CD14-positive monocyte (primary cell): ENCODE measurements at regions not wholly inside any gene's neighbourhood (a gene's known extent, or its start where the extent isn't known, plus 50 kb on each side); places are given as distances from the start of the nearest gene placed in this dataset.

Source experiments
- DNase-seq, 3 donors: peaks; one replicate each; pipeline ENCODE4 v3.0.0-alpha.2; 2011 to 2022
- H2AFZ ChIP-seq: 2 replicates; pipeline ENCODE4 v1.6.0; 2012; ENCODE audit warnings: mild to moderate bottlenecking, low read depth, low read length, inconsistent platforms; ENCODE audit not compliant: insufficient read depth, poor library complexity, severe bottlenecking
- H3K27ac ChIP-seq, 2 donors: 1 replicate in 1 of 2; 2 replicates in 1 of 2; pipeline ENCODE4 v1.5.1; 2012 to 2013; ENCODE audit warnings: low read length in 2 of 2, control low read depth in 1 of 2, inconsistent platforms in 1 of 2, low read depth in 1 of 2, mild to moderate bottlenecking in 1 of 2
- H3K27me3 ChIP-seq, 2 donors: one replicate each; pipeline versions ENCODE4 v1.6.0 to v1.6.1; 2011 to 2013; ENCODE audit warnings: low read length in 2 of 2; ENCODE audit not compliant: control insufficient read depth in 2 of 2, insufficient read depth in 2 of 2
- H3K36me3 ChIP-seq, 2 donors: replicated peaks in 1 of 2; 1 replicate in 1 of 2; 2 replicates in 1 of 2; pipeline versions ENCODE4 v1.5.1 to v1.6.1; 2012 to 2013; ENCODE audit warnings: low read length in 2 of 2, control low read depth in 1 of 2, inconsistent platforms in 1 of 2, mild to moderate bottlenecking in 1 of 2; ENCODE audit not compliant: insufficient read depth in 2 of 2, control insufficient read depth in 1 of 2
- H3K4me1 ChIP-seq, 2 donors: 1 replicate in 1 of 2; 2 replicates in 1 of 2; pipeline versions ENCODE4 v1.5.1 to v1.6.1; 2012 to 2013; ENCODE audit warnings: low read length in 2 of 2, control low read depth in 1 of 2, inconsistent platforms in 1 of 2, mild to moderate bottlenecking in 1 of 2, moderate library complexity in 1 of 2; ENCODE audit not compliant: insufficient read depth in 2 of 2, control insufficient read depth in 1 of 2
- H3K4me2 ChIP-seq: replicated peaks from 2 replicates; pipeline ENCODE3; 2012; ENCODE audit warnings: low read length, moderate library complexity, mild to moderate bottlenecking; ENCODE audit not compliant: poor library complexity, severe bottlenecking; ENCODE audit errors: extremely low read depth
- H3K4me3 ChIP-seq, 3 experiments: fragments of 200-600 bp in 1 of 3; sonication (generic) in 1 of 3; replicated peaks in 1 of 3; 1 replicate in 2 of 3; 2 replicates in 1 of 3; pipeline ENCODE4 v1.5.1; 2011 to 2013; ENCODE audit warnings: low read length in 3 of 3, mild to moderate bottlenecking in 3 of 3, control low read depth in 2 of 3, low read depth in 2 of 3, inconsistent platforms in 1 of 3, moderate library complexity in 1 of 3
- H3K79me2 ChIP-seq: 2 replicates; pipeline ENCODE4 v1.6.0; 2012; ENCODE audit warnings: mild to moderate bottlenecking, control low read depth, inconsistent platforms, low read length, moderate library complexity; ENCODE audit not compliant: insufficient read depth
- H3K9ac ChIP-seq: 2 replicates; pipeline ENCODE4 v1.6.0; 2017; ENCODE audit warnings: low read length, mild to moderate bottlenecking; ENCODE audit not compliant: insufficient read depth, poor library complexity, severe bottlenecking
- H3K9me3 ChIP-seq, 2 donors: replicated peaks in 1 of 2; 1 replicate in 1 of 2; 2 replicates in 1 of 2; pipeline versions ENCODE4 v1.5.1 to v1.6.1; 2012 to 2013; ENCODE audit warnings: low read length in 2 of 2, control low read depth in 1 of 2; ENCODE audit not compliant: control insufficient read depth in 1 of 2, insufficient read depth in 1 of 2
- H4K20me1 ChIP-seq: 2 replicates; pipeline ENCODE4 v1.6.0; 2012; ENCODE audit warnings: mild to moderate bottlenecking, low read length, control low read depth, moderate library complexity; ENCODE audit not compliant: insufficient read depth
- H3K27ac Mint-ChIP-seq, 7 donors: one replicate each; pipeline ENCODE4 v1.8.0; 2020; ENCODE audit warnings: mild to moderate bottlenecking in 7 of 7, mixed read lengths in 7 of 7, moderate library complexity in 6 of 7, inconsistent platforms in 2 of 7
- H3K27me3 Mint-ChIP-seq, 3 donors: one replicate each; pipeline ENCODE4 v1.8.0; 2021 to 2022; ENCODE audit warnings: low read depth in 3 of 3, mild to moderate bottlenecking in 3 of 3, mixed read lengths in 3 of 3, moderate library complexity in 3 of 3, inconsistent platforms in 1 of 3
- H3K36me3 Mint-ChIP-seq, 2 donors: one replicate each; pipeline ENCODE4 v1.8.0; 2020; ENCODE audit warnings: mixed read lengths in 2 of 2, inconsistent platforms in 1 of 2, mild to moderate bottlenecking in 1 of 2
- H3K4me1 Mint-ChIP-seq: one replicate; pipeline ENCODE4 v1.8.0; 2020; ENCODE audit warnings: mild to moderate bottlenecking, mixed read lengths
- H3K4me3 Mint-ChIP-seq, 2 donors: one replicate each; pipeline ENCODE4 v1.8.0; 2020; ENCODE audit warnings: mild to moderate bottlenecking in 2 of 2, mixed read lengths in 2 of 2, moderate library complexity in 1 of 2
- H3K9me3 Mint-ChIP-seq, 7 donors: one replicate each; pipeline ENCODE4 v1.8.0; 2020 to 2022; ENCODE audit warnings: mixed read lengths in 7 of 7, mild to moderate bottlenecking in 6 of 7, moderate library complexity in 6 of 7, inconsistent platforms in 2 of 7
- WGBS: methylation state at CpG from one replicate; pipeline ENCODE4 v1.1.5; 2013; ENCODE audit warnings: missing lambda C conversion rate; ENCODE audit not compliant: insufficient coverage; 5-methylcytosine and 5-hydroxymethylcytosine counted together
- intact Hi-C, 2 donors: fragments of 100-400 bp; cut with micrococcal nuclease; formaldehyde crosslinking; loops; one replicate each; pipeline versions ENCODE4 v1.15.0 to v1.15.1; 2023
- TF ChIP-seq, protein P1 (sequence below): fragments of 200-600 bp; IDR thresholded peaks from one replicate; pipeline ENCODE4 v1.8.0; 2022; ENCODE audit warnings: antibody characterized with exemption, mild to moderate bottlenecking

DNA sequence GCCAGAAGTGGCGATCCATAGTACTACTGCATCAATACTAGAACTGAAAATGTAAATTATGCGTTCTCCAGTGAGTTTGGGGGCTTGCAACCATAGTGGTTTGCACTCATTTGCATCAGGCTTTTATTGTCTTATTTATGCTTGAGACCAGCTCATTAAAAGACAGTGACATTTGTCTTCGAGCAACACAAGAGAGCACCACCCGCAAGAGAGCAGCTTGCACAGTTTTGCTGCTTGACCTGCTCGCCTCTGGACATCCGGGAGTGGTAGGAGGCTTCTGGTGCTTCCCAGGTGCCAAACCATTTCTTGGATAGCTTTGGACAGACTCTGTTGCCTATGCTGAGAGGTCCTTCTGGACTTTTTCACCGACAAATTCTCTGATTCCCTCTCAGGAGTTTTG, 294.6 kb downstream of the MEX3B start:
- Mint-ChIP-seq H3K27me3 (peaks cover 0 to 2% (median 0%) of the 10 kb centered on the region in 3 donors), H3K27ac (no peak overlapping the region)

GRCh38 chr15:81749716-81750375, 296.0 kb downstream of the MEX3B start:
- no peak overlapping the region for H3K4me3 Mint-ChIP-seq
- Histone ChIP-seq H3K79me2 (no peaks in the 10 kb centered on the region), H3K4me2 (no peak overlapping the region), H3K36me3 (no peaks in the 10 kb centered on the region), H3K9me3 (no peaks in the 10 kb centered on the region), H3K27ac (no peak overlapping the region), H2AFZ (no peak overlapping the region), H3K4me1 (no peaks in the 10 kb centered on the region), H3K27me3 (no peaks in the 10 kb centered on the region), H3K4me3 (no peak overlapping the region), H4K20me1 (no peaks in the 10 kb centered on the region), H3K9ac (no peak overlapping the region)
- peaks cover 0 to 2% (median 0%) of the 10 kb centered on the region in 3 donors for H3K27me3 Mint-ChIP-seq
- whole genome bisulfite sequencing: 78% methylated on average over 20 of the region's 26 CpGs
- intact Hi-C loops: no loop called here
- DNase-seq: no peak
- H3K4me1 Mint-ChIP-seq: peaks cover 10% of the 10 kb centered on the region
- peaks cover 0 to 4% (median 0%) of the 10 kb centered on the region in 7 donors for H3K9me3 Mint-ChIP-seq
- H3K27ac Mint-ChIP-seq: no peak overlapping the region
- no peaks in the 10 kb centered on the region for H3K36me3 Mint-ChIP-seq
- TF ChIP-seq, protein P1, sequence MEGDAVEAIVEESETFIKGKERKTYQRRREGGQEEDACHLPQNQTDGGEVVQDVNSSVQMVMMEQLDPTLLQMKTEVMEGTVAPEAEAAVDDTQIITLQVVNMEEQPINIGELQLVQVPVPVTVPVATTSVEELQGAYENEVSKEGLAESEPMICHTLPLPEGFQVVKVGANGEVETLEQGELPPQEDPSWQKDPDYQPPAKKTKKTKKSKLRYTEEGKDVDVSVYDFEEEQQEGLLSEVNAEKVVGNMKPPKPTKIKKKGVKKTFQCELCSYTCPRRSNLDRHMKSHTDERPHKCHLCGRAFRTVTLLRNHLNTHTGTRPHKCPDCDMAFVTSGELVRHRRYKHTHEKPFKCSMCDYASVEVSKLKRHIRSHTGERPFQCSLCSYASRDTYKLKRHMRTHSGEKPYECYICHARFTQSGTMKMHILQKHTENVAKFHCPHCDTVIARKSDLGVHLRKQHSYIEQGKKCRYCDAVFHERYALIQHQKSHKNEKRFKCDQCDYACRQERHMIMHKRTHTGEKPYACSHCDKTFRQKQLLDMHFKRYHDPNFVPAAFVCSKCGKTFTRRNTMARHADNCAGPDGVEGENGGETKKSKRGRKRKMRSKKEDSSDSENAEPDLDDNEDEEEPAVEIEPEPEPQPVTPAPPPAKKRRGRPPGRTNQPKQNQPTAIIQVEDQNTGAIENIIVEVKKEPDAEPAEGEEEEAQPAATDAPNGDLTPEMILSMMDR: no peak

More for the DNA sequence above, 294.6 kb downstream of the MEX3B start:
- intact Hi-C loops: no loop called here
- Mint-ChIP-seq H3K9me3 (peaks cover 0 to 4% (median 0%) of the 10 kb centered on the region in 7 donors), H3K4me1 (peaks cover 10% of the 10 kb centered on the region), H3K4me3 (no peak overlapping the region), H3K36me3 (no peaks in the 10 kb centered on the region)
- Histone ChIP-seq H3K9me3 (no peaks in the 10 kb centered on the region), H3K4me1 (no peaks in the 10 kb centered on the region), H3K36me3 (no peaks in the 10 kb centered on the region), H3K27me3 (no peaks in the 10 kb centered on the region), H4K20me1 (no peaks in the 10 kb centered on the region), H3K79me2 (no peaks in the 10 kb centered on the region), H3K4me3 (no peak overlapping the region), H3K4me2 (no peak overlapping the region), H3K27ac (no peak overlapping the region), H3K9ac (no peak overlapping the region), H2AFZ (no peak overlapping the region)
- TF ChIP-seq, protein P1: no peak
- no peak for DNase-seq
- 96% methylated on average over 5 of the region's 7 CpGs for WGBS
